Smooth muscle cell (in vitro differentiated cells): ENCODE measurements at regions not wholly inside any gene's neighbourhood (a gene's known extent, or its start where the extent isn't known, plus 50 kb on each side); places are given as distances from the start of the nearest gene placed in this dataset.
"Not testable (repeated sequence)": the region's sequence is repeated elsewhere in the genome, so short reads cannot be mapped to it uniquely, and the experiment has no call there.

Source experiments
- DNase-seq: peaks from one replicate; lab custom pipeline; 2025; ENCODE audit not compliant: unreplicated experiment; lab: John Stamatoyannopoulos, UW
- H2AFZ ChIP-seq: fragments of 200-600 bp; sonication (generic); 2 replicates; pipeline ENCODE4 v1.6.0; 2016; ENCODE audit warnings: antibody characterized with exemption, low read depth, mild to moderate bottlenecking
- H3F3A ChIP-seq: fragments of 200-600 bp; sonication (generic); 2 replicates; pipeline ENCODE4 v1.6.0; 2017; ENCODE audit warnings: antibody characterized with exemption, low read depth
- H3K27ac ChIP-seq: fragments of 200-600 bp; sonication (generic); 2 replicates; pipeline ENCODE4 v1.5.1; 2016; ENCODE audit warnings: low read depth, mild to moderate bottlenecking
- H3K27me3 ChIP-seq: fragments of 200-600 bp; sonication (generic); 2 replicates; pipeline ENCODE4 v1.6.1; 2016; ENCODE audit warnings: low read depth, mild to moderate bottlenecking
- H3K36me3 ChIP-seq: fragments of 200-600 bp; sonication (generic); 2 replicates; pipeline ENCODE4 v1.5.1; 2016; ENCODE audit warnings: low read depth
- H3K4me1 ChIP-seq: fragments of 200-600 bp; sonication (generic); 2 replicates; pipeline ENCODE4 v1.5.1; 2016; ENCODE audit warnings: low read depth
- H3K4me2 ChIP-seq: fragments of 200-600 bp; sonication (generic); 2 replicates; pipeline ENCODE4 v1.6.0; 2016; ENCODE audit warnings: mild to moderate bottlenecking
- H3K4me3 ChIP-seq: fragments of 200-600 bp; sonication (generic); 2 replicates; pipeline ENCODE4 v1.5.1; 2016; ENCODE audit warnings: mild to moderate bottlenecking
- H3K79me2 ChIP-seq: fragments of 200-600 bp; sonication (generic); 2 replicates; pipeline ENCODE4 v1.6.0; 2016; ENCODE audit warnings: low read depth, mild to moderate bottlenecking
- H3K9ac ChIP-seq: fragments of 200-600 bp; sonication (generic); 2 replicates; pipeline ENCODE4 v1.6.0; 2016; ENCODE audit warnings: low read depth
- H3K9me3 ChIP-seq: fragments of 200-600 bp; sonication (generic); replicated peaks from 2 replicates; pipeline ENCODE4 v1.5.1; 2016; ENCODE audit warnings: low read depth
- H4K20me1 ChIP-seq: fragments of 200-600 bp; sonication (generic); 2 replicates; pipeline ENCODE4 v1.6.0; 2016; ENCODE audit warnings: low read depth
- CTCF ChIP-seq: fragments of 200-600 bp; sonication (generic); IDR thresholded peaks from 2 replicates; pipeline ENCODE4 v1.5.1; 2017; ENCODE audit warnings: borderline replicate concordance, mild to moderate bottlenecking, antibody characterized with exemption; ENCODE audit not compliant: insufficient read depth, poor library complexity, severe bottlenecking
- WGBS: methylation state at CpG from one replicate; pipeline ENCODE4 v1.1.7; 2016; ENCODE audit warnings: low lambda C conversion rate; 5-methylcytosine and 5-hydroxymethylcytosine counted together

- H3K36me3 ChIP-seq, result no peaks in the 10 kb centered on the region
- no peak overlapping the region for H3K4me3 ChIP-seq
- H3F3A ChIP-seq, result no peaks in the 10 kb centered on the region
- no peaks in the 10 kb centered on the region for H3K4me1 ChIP-seq
- H3K79me2 ChIP-seq, result no peaks in the 10 kb centered on the region
- H3K27me3 ChIP-seq, result no peaks in the 10 kb centered on the region
- no peak overlapping the region for H3K27ac ChIP-seq
- no peak overlapping the region for H3K9ac ChIP-seq
- H3K9me3 ChIP-seq, result no peaks in the 10 kb centered on the region
- H2AFZ ChIP-seq, result no peak overlapping the region
- no peak for TF ChIP-seq CTCF
- DNase-seq, result no peak
- H3K4me2 ChIP-seq, result no peak overlapping the region
- no peaks in the 10 kb centered on the region for H4K20me1 ChIP-seq
These were observed 102.5 kb upstream of the PNPT1 start for GRCh38 chr2:55796121-55796520.

GRCh38 chr2:55793602-55794001, 100.0 kb upstream of the PNPT1 start:
- H3K4me1 ChIP-seq, H2AFZ ChIP-seq, H3K4me2 ChIP-seq, DNase-seq, H3K9me3 ChIP-seq, H3K27me3 ChIP-seq, H3K36me3 ChIP-seq, H3F3A ChIP-seq, H3K9ac ChIP-seq, H3K4me3 ChIP-seq, H3K79me2 ChIP-seq, H3K27ac ChIP-seq, H4K20me1 ChIP-seq: not testable (repeated sequence)
- WGBS, result over 99% methylated on average over 12 of the region's 12 CpGs

- Histone ChIP-seq H3K79me2 (no peaks in the 10 kb centered on the region), H3K4me2 (no peak overlapping the region), H2AFZ (no peak overlapping the region), H3K4me3 (no peak overlapping the region), H4K20me1 (no peaks in the 10 kb centered on the region), H3K9ac (no peak overlapping the region), H3K4me1 (no peaks in the 10 kb centered on the region), H3F3A (no peaks in the 10 kb centered on the region), H3K27me3 (no peaks in the 10 kb centered on the region), H3K27ac (no peak overlapping the region), H3K36me3 (no peaks in the 10 kb centered on the region), H3K9me3 (no peaks in the 10 kb centered on the region)
- TF ChIP-seq CTCF, result no peak
- DNase-seq, result no peak
These were observed 92.6 kb upstream of the PNPT1 start for GRCh38 chr2:55786280-55786679.

GRCh38 chr2:55783751-55784150, 90.1 kb upstream of the PNPT1 start:
- not testable (repeated sequence) for H3K36me3 ChIP-seq

GRCh38 chr2:55782528-55783173, 89.0 kb upstream of the PNPT1 start:
- Histone ChIP-seq H3K27ac (no peak overlapping the region), H3K4me3 (no peak overlapping the region), H4K20me1 (no peaks in the 10 kb centered on the region), H3F3A (no peaks in the 10 kb centered on the region), H3K9me3 (no peaks in the 10 kb centered on the region), H3K79me2 (no peaks in the 10 kb centered on the region), H3K4me1 (no peaks in the 10 kb centered on the region), H3K27me3 (peaks cover 17% of the 10 kb centered on the region), H3K4me2 (no peak overlapping the region), H3K36me3 (no peaks in the 10 kb centered on the region), H3K9ac (no peak overlapping the region), H2AFZ (no peak overlapping the region)
- WGBS, result 91% methylated on average over 4 of the region's 4 CpGs
- TF ChIP-seq CTCF, result no peak
- DNase-seq, result no peak

More at GRCh38 chr2:55783751-55784150, 90.1 kb upstream of the PNPT1 start:
- H3K4me1 ChIP-seq, DNase-seq, H3K4me2 ChIP-seq, H3F3A ChIP-seq, H3K9ac ChIP-seq, H3K79me2 ChIP-seq, H3K4me3 ChIP-seq, H2AFZ ChIP-seq, H3K27ac ChIP-seq, H3K27me3 ChIP-seq, H3K9me3 ChIP-seq, H4K20me1 ChIP-seq: not testable (repeated sequence)
- WGBS, result 95% methylated on average over 5 of the region's 5 CpGs
